GM18508 (cell line): ENCODE measurements at regions not wholly inside any gene's neighbourhood (a gene's known extent, or its start where the extent isn't known, plus 50 kb on each side); places are given as distances from the start of the nearest gene placed in this dataset.
"Not testable (repeated sequence)": the region's sequence is repeated elsewhere in the genome, so short reads cannot be mapped to it uniquely, and the experiment has no call there.

Source experiments
- ATAC-seq: cut with Tn5 transposase; IDR thresholded peaks from one replicate; pipeline ENCODE4 v1.9.1; 2021; ENCODE audit warnings: moderate number of reproducible peaks; ENCODE audit not compliant: insufficient read depth, unreplicated experiment

GRCh38 chr3:22617372-22617771 lies 585.8 kb upstream of the UBE2E2 start:
- ATAC-seq, result no peak

DNA sequence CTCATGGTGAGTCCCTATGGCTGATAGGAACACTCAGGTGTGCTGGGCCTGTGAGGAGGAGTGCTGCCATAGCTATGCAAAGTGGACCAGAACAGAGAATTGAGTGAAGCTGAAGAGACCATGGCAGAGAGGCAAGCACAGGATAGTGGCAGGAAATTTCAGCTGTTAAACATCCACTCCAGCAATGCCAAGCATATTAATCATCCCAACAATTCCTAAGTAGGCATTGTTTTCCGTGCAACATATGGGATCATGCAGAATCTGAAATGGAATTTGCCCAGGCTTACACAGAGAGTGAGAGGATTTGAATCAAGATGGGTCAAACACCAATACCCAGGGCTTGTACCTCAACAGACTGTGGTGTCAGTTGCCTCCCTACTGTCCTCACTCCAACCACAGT lies 582.6 kb upstream of the UBE2E2 start:
- ATAC-seq, result no peak

- ATAC-seq, result no peak
Observed at GRCh38 chr3:22621205-22621809, 581.8 kb upstream of the UBE2E2 start.

DNA sequence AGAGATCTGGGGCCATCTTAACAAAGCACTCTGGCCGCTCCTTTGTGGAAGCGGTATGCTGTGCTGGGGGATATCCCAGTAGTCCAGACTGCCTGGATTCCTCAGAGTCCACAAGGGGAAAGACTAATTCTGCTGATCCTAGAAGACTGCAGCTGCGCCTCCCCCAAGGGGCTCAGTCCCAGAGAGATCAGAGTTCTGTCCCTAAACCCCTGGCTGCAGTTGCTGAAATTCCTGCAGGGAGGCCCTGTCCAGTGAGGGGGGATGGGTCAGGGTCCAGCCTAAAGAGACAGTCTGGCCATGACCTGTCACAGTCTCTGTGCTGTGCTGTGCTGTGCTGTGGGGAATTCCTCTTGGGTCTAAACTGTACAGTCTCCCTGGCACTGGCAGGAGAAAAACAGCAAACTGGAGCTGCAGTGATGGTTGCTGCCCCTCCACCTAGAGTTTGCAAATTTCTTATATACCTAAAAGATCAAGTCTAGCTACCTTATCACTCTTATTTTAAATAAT lies 575.1 kb upstream of the UBE2E2 start:
- no peak for ATAC-seq

DNA sequence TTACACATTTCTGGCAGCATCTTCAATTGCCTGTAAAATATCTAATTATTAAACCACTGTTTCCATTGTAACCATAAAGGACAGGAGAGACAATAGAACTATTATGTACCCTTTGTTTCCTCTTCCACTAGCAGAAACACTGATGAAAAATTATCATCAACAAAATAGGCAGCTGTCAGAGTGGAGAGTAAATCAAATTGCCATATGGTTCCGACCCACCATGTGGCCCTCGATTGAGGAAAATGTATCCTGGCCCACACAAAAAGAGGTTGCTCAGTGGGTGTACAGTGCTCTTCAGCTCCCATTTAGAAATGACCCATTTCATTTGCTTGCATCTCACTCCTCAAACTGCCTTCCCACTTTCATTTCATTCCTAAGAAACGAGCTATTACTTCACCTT lies 570.6 kb upstream of the UBE2E2 start:
- ATAC-seq, result no peak

DNA sequence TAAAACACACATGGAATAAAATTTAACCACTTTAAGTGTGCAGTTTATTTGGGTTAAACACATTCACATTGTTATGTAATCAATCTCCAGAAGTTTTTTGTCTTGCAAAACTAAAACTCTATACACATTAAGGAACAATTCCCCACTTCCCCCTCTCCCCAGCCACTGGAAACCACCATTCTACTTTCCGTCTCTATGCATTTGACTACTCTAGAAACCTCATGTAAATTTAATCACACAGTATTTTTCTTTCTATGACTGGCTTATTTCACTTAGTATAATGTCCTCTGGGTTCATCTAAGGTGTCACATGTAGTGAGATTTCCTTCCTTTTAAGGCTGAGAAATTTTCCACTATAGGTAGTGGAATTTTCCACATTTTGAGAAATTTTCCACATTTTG lies 568.7 kb upstream of the UBE2E2 start:
- ATAC-seq, result peak; percentile 72

- no peak for ATAC-seq
Observed at GRCh38 chr3:22659651-22660475, 543.3 kb upstream of the UBE2E2 start.

GRCh38 chr3:22660606-22661005 lies 542.5 kb upstream of the UBE2E2 start:
- no peak for ATAC-seq

DNA sequence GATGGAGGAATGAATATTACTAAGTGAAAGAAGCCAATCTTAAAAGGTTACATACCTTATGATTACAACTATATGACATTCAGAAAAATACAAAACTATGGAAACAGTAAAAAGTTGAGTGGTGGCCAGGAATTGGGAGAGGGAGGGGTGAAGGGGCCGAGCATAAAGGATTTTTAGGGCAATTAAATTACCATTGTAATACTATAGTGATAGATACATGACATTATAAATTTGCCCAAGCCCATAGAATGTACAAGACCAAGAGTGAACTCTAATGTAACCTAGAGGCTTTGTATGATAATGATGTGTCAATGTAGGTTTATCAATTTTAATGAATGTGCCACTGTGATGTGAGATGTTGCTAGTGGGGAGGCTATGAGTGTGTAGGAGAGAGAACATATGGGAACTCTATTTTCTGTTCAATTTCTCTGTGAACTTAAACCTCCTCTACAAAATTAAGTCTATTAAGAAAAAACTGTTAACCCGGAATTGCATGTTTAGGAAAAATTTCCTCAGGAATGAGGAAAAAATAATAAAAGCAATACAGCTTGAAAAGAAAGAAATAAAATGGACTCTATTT lies 541.9 kb upstream of the UBE2E2 start:
- no peak for ATAC-seq

DNA sequence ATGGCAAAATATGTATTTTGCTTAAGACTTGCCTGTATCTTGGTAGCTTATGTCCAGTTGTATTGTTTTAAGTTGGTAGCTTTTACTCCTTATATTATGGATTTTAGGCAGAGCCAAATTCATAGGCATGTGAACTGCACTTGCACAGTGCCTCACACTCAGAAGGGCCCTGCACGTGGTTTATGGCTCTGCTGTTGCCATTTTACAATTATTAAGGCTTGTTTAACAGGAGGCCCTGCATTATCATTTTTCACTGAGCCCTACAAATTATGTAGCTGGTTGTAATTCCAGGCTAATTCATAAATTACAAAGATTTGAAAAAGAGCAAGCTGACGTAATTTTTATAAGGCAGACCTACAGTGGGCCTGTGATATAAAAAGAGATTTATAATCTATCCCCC lies 537.6 kb upstream of the UBE2E2 start:
- no peak for ATAC-seq

DNA sequence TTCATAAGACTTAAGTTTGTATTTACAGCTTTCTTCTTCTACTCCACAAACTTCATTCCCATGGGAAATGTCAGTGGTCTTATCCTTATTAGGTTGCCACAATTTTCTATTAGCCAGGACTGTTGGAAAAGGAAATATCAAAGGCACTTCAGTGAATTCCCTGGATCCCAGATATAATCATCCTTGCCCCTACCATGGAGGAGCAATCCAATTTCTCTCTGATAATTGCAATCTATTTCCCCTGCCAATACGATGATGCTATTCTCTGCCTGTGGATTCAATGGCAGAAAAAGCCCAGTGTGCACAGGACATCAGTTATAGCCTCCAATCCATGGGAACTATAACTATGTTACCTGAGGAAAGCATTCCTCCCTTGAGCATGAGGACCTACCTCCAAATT lies 536.4 kb upstream of the UBE2E2 start:
- ATAC-seq, result no peak

- ATAC-seq, result no peak
Observed at GRCh38 chr3:22671848-22672247, 531.3 kb upstream of the UBE2E2 start.

- ATAC-seq, result no peak
Observed at GRCh38 chr3:22684739-22685138, 518.4 kb upstream of the UBE2E2 start.

- no peak for ATAC-seq
Observed at GRCh38 chr3:22685597-22685996, 517.5 kb upstream of the UBE2E2 start.

DNA sequence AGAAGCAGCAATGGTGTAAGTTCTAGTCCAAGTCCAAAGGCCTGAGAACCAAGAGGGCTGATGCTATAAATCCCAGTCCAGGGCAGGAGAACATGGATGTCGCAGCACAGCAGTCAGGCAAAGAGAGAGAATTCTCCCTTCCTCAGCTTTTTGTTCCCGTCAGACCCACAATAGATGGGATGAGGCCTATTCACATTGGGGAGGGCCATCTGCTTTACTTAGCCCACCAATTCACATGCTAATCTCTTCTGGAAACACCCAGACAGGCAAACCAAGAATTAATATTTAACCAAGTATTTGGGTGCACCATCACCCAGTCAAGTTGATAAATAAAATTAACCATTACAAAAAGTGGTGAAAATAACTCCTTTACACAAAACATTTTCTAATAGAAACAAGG lies 511.7 kb upstream of the UBE2E2 start:
- ATAC-seq, result no peak

GRCh38 chr3:22691856-22692628 lies 511.1 kb upstream of the UBE2E2 start:
- ATAC-seq, result no peak

DNA sequence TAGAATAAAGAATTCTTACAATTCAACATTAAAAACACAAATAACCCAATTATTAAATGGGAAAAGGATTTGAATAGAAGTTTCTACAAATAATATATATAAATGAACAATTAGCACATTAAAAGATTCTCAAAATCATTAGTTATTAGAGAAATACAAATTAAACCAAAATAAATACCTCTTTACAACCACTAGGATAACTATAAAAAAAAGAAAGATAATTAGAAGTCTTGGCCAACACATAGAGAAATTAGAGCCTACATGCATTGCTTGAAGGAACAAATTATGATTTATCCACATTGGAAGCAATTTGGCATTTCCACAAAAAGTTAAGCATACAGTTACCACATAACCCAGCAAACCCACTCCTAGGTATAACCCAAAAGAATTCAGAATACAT lies 502.3 kb upstream of the UBE2E2 start:
- no peak for ATAC-seq

GRCh38 chr3:22704166-22704565 lies 499.0 kb upstream of the UBE2E2 start:
- no peak for ATAC-seq

DNA sequence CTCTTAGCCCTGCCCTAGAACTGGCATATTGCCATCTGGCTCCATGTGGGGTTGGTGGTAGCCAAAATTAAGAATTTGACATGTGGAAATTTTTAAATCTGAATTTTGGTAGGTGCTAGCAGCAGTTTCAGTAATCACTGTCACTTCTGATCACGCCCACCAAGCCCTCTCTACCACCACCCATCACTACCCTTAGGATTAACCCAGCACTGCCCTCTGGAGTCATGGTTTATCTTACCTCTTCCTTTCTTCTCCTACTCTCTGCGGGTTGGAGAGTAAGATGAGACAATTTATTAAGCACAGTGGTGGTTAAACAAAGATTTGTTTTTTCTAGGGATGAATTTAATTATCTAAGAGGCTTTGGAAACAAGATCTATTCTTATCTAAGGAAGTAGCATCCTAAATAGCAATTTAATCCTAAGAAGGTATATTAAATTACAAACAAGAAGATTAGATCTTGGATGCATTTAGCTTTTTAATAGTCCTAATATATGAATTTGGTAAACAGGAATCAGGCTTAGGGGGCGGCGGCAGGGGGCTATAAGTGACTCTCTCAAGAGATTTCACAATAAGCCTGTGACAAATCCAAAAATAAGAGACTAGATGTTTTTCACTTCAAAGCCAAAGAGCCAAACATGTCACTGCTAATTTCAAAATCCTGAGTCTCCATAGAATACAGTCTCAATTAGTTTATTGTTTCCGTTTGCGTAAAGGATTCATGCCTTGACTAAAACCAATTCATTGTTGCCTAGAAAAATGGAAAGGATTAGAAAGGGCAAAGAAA lies 498.4 kb upstream of the UBE2E2 start:
- ATAC-seq, result no peak

- ATAC-seq, result not testable (repeated sequence)
Observed at GRCh38 chr3:22706922-22707321, 496.2 kb upstream of the UBE2E2 start.
